IPS DF 6.9 (cell line): ENCODE measurements at regions not wholly inside any gene's neighbourhood (a gene's known extent, or its start where the extent isn't known, plus 50 kb on each side); places are given as distances from the start of the nearest gene placed in this dataset.

Experiments
- DNase-seq: peaks from one replicate; pipeline ENCODE4 v3.0.0-alpha.2; 2013; ENCODE audit warnings: low read depth, low spot score
- H3K27ac ChIP-seq: one replicate; pipeline ENCODE4 v1.5.1; 2013; ENCODE audit warnings: low read length, control low read depth
- H3K27me3 ChIP-seq: 2 replicates; pipeline ENCODE4 v1.6.1; 2013; ENCODE audit warnings: mild to moderate bottlenecking, low read length; ENCODE audit not compliant: control insufficient read depth, insufficient read depth
- H3K36me3 ChIP-seq: 2 replicates; pipeline ENCODE4 v1.6.1; 2013; ENCODE audit warnings: low read length; ENCODE audit not compliant: control insufficient read depth, insufficient read depth
- H3K4me1 ChIP-seq: 2 replicates; pipeline ENCODE4 v1.6.1; 2013; ENCODE audit warnings: low read length; ENCODE audit not compliant: control insufficient read depth, insufficient read depth
- H3K4me3 ChIP-seq: 2 replicates; pipeline ENCODE4 v1.5.1; 2013; ENCODE audit warnings: mild to moderate bottlenecking, low read length
- H3K9me3 ChIP-seq: 2 replicates; pipeline ENCODE4 v1.6.1; 2013; ENCODE audit warnings: low read length, inconsistent platforms; ENCODE audit not compliant: control insufficient read depth, insufficient read depth
- WGBS: extraction: QIAGEN DNeasy Blood & Tissue Kit; methylation state at CpG from one replicate; pipeline ENCODE4 v1.1.7; 2013; ENCODE audit warnings: mixed read lengths, missing lambda C conversion rate; ENCODE audit not compliant: insufficient read length, insufficient coverage; 5-methylcytosine and 5-hydroxymethylcytosine counted together

DNA sequence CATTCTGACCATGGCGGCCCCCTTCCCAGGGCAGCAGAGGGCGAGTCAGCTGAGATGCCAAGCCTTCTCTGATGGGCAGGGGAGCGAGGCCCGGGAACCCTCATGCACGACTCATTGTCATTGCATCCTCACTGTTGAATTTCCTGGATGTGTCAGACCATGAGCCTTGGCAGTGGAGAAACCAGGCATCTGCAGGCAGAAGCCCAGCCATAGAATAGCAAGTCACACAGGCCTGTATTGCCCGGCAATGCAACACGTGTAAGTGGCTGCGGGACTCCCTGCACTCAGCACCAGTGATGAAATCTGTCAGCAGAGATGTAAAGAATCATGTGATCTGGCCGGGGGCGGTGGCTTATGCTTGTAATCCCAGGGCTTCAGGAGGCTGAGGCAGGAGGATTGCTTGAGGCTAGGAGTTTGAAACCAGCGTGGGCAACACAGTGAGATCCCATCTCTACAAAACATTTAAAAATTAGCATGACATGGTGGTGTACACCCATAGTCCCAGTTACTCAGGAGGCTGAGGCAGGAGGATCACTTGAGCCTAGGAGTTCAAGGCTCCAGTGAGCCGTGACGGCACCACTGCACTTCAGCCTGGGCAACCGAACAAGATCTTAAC lies 199.7 kb downstream of the KATNAL1 start:
- WGBS, result no CpG with 5 or more reads among the region's 14 CpGs
- Histone ChIP-seq H3K27ac (no peak overlapping the region), H3K36me3 (no peaks in the 10 kb centered on the region), H3K27me3 (no peaks in the 10 kb centered on the region; the same call in 1 of the 2 replicates), H3K4me1 (0 out of 2 replicates have a peak, but pooled peaks cover 2% of the 10 kb centered on the region), H3K4me3 (no peak overlapping the region), H3K9me3 (no peaks in the 10 kb centered on the region)
- no peak for DNase-seq

DNA sequence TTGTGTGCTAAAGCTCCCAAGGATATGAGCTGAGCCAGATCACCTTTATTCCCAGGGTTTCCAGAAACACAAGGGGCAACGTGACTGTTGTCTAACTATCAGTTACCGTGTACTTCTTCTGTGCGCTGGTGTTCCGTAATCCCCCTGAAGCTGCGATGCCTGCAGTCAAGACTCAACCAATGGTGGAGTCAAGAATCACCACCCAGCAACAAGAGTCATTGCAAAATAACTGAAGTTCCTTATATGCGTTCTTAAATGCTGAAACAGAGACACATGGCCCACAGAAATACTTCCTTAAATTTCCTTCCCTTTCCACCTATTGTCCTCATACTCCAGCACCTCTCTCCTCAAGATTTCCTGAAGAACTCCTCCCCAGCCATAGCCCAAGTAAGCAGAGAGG lies 200.2 kb downstream of the KATNAL1 start:
- no peak for DNase-seq
- Histone ChIP-seq H3K27ac (no peak overlapping the region), H3K36me3 (no peaks in the 10 kb centered on the region), H3K4me3 (no peak overlapping the region), H3K27me3 (no peaks in the 10 kb centered on the region; the same call in 1 of the 2 replicates), H3K4me1 (0 out of 2 replicates have a peak, but pooled peaks cover 2% of the 10 kb centered on the region), H3K9me3 (no peaks in the 10 kb centered on the region)
- WGBS, result no CpG with 5 or more reads among the region's 6 CpGs

- 0 out of 2 replicates have a peak, but pooled peaks cover 2% of the 10 kb centered on the region for H3K4me1 ChIP-seq
- no CpG with 5 or more reads among the region's 8 CpGs for WGBS
- no peak overlapping the region for H3K4me3 ChIP-seq
- no peaks in the 10 kb centered on the region for H3K36me3 ChIP-seq
- H3K9me3 ChIP-seq, result no peaks in the 10 kb centered on the region
- no peak overlapping the region for H3K27ac ChIP-seq
- H3K27me3 ChIP-seq, result no peaks in the 10 kb centered on the region
- DNase-seq, result no peak
Measured at GRCh38 chr13:30105381-30105780, 202.0 kb downstream of the KATNAL1 start.

GRCh38 chr13:30103161-30103840 lies 204.1 kb downstream of the KATNAL1 start:
- no CpG with 5 or more reads among the region's 5 CpGs for WGBS
- Histone ChIP-seq H3K36me3 (no peaks in the 10 kb centered on the region), H3K27me3 (no peaks in the 10 kb centered on the region), H3K27ac (no peak overlapping the region), H3K4me3 (no peak overlapping the region), H3K9me3 (no peaks in the 10 kb centered on the region), H3K4me1 (peaks cover 3% of the 10 kb centered on the region; the same call in 1 of the 2 replicates)
- DNase-seq, result no peak

GRCh38 chr13:30100226-30100625 lies 207.1 kb downstream of the KATNAL1 start:
- no peak for DNase-seq
- Histone ChIP-seq H3K4me1 (peaks cover 2% of the 10 kb centered on the region; the same call in 1 of the 2 replicates), H3K27ac (no peak overlapping the region), H3K27me3 (no peaks in the 10 kb centered on the region), H3K9me3 (no peaks in the 10 kb centered on the region), H3K4me3 (no peak overlapping the region), H3K36me3 (no peaks in the 10 kb centered on the region)
- no CpG with 5 or more reads among the region's 4 CpGs for WGBS

- Histone ChIP-seq H3K9me3 (no peaks in the 10 kb centered on the region), H3K4me1 (peaks cover 2% of the 10 kb centered on the region; the same call in 1 of the 2 replicates), H3K27ac (no peak overlapping the region), H3K36me3 (no peaks in the 10 kb centered on the region), H3K4me3 (no peak overlapping the region), H3K27me3 (no peaks in the 10 kb centered on the region)
- no peak for DNase-seq
- WGBS, result no CpG with 5 or more reads among the region's 5 CpGs
Measured at GRCh38 chr13:30097701-30098100, 209.7 kb downstream of the KATNAL1 start.

DNA sequence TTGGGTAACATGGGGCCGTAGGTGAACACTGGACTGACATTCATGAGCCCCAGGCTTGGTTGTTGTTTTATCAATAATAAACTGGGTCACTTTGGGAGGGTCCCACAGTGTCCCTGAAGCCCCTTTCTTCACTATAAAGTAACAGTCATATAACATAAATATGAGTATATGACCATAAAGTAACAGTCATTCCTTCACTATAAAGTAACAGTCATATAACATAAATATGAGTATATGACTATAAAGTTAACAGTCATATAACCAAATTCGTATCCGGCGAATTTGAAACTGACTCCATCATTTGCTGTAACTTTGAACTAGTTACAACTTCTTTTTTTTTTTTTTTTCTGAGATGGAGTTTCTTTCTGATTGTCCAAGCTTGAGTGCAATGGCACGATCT lies 210.3 kb downstream of the KATNAL1 start:
- no peak overlapping the region for H3K27ac ChIP-seq
- H3K9me3 ChIP-seq, result no peaks in the 10 kb centered on the region
- H3K4me3 ChIP-seq, result no peak overlapping the region
- WGBS, result no CpG with 5 or more reads among the region's 5 CpGs
- peaks cover 2% of the 10 kb centered on the region; the same call in 1 of the 2 replicates for H3K4me1 ChIP-seq
- H3K36me3 ChIP-seq, result no peaks in the 10 kb centered on the region
- no peaks in the 10 kb centered on the region for H3K27me3 ChIP-seq
- no peak for DNase-seq

GRCh38 chr13:30094015-30094414 lies 213.3 kb downstream of the KATNAL1 start:
- WGBS, result no CpG with 5 or more reads among the region's 5 CpGs
- H3K4me3 ChIP-seq, result no peak overlapping the region
- H3K36me3 ChIP-seq, result no peaks in the 10 kb centered on the region
- no peaks in the 10 kb centered on the region for H3K9me3 ChIP-seq
- H3K4me1 ChIP-seq, result no peaks in the 10 kb centered on the region
- no peak for DNase-seq
- no peak overlapping the region for H3K27ac ChIP-seq
- H3K27me3 ChIP-seq, result no peaks in the 10 kb centered on the region

DNA sequence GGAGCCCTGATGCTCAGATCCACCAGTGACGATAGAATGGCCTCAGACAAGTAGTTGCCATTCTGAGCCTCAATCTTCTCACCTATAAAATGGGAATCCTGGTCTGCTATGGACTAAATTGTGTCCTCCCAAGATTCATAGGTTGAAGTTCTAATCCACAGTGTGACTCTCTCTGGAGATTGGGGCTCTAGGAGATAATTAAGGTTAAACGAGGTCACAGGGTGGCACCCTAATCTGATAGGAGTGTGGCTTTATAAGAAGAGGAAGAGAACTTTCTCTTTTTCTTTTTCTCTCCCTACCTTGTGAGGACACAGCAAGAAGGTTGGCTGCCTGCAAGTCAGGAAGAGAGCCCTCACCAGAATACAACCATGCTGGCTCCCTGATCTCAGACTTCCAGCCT lies 214.1 kb downstream of the KATNAL1 start:
- Histone ChIP-seq H3K4me3 (no peak overlapping the region), H3K27ac (no peak overlapping the region), H3K36me3 (no peaks in the 10 kb centered on the region), H3K4me1 (no peaks in the 10 kb centered on the region), H3K27me3 (no peaks in the 10 kb centered on the region), H3K9me3 (no peaks in the 10 kb centered on the region)
- no CpG with 5 or more reads among the region's 2 CpGs for WGBS
- no peak for DNase-seq

DNA sequence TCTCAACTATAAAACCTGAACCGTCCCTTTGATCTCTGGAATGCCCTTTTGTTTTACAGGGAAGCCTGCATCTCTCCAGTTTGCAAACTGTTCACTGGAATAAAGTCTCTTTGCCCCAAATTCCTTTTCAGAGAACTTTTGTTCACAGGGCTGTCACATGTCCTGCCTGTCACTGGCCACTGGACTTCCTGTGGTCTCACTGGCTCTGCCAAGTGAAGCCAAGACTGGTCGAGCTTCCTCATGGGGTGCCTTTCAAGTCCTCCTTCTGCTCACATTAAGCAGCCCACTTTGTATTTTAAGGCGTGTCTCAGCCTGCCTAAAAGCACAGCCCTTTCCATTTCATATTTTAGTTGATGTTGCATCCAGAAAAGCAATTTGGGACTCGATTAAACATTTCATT lies 215.7 kb downstream of the KATNAL1 start:
- no CpG with 5 or more reads among the region's 4 CpGs for WGBS
- Histone ChIP-seq H3K27me3 (no peaks in the 10 kb centered on the region), H3K36me3 (no peaks in the 10 kb centered on the region), H3K9me3 (no peaks in the 10 kb centered on the region), H3K4me3 (no peak overlapping the region), H3K4me1 (no peaks in the 10 kb centered on the region), H3K27ac (no peak overlapping the region)
- no peak for DNase-seq
